KOPT-K1 (cell line): ENCODE measurements at regions not wholly inside any gene's neighbourhood (a gene's known extent, or its start where the extent isn't known, plus 50 kb on each side); places are given as distances from the start of the nearest gene placed in this dataset.
"Not testable (repeated sequence)": the region's sequence is repeated elsewhere in the genome, so short reads cannot be mapped to it uniquely, and the experiment has no call there.

Source experiments
- H3K27ac ChIP-seq: fragments of 200-600 bp; sonication (generic); 2 replicates; pipeline ENCODE4 v1.5.1; 2016; ENCODE audit warnings: antibody characterized with exemption, mild to moderate bottlenecking, low read depth, low read length; ENCODE audit not compliant: poor library complexity, severe bottlenecking
- H3K36me3 ChIP-seq: fragments of 200-600 bp; sonication (generic); 2 replicates; pipeline ENCODE4 v1.5.1; 2017; ENCODE audit warnings: antibody characterized with exemption, mild to moderate bottlenecking, low read length, moderate library complexity; ENCODE audit not compliant: insufficient read depth
- H3K9me3 ChIP-seq: fragments of 200-600 bp; sonication (generic); 2 replicates; pipeline ENCODE4 v1.5.1; 2017; ENCODE audit warnings: antibody characterized with exemption, low read length, mild to moderate bottlenecking; ENCODE audit not compliant: insufficient read depth, poor library complexity, severe bottlenecking

DNA sequence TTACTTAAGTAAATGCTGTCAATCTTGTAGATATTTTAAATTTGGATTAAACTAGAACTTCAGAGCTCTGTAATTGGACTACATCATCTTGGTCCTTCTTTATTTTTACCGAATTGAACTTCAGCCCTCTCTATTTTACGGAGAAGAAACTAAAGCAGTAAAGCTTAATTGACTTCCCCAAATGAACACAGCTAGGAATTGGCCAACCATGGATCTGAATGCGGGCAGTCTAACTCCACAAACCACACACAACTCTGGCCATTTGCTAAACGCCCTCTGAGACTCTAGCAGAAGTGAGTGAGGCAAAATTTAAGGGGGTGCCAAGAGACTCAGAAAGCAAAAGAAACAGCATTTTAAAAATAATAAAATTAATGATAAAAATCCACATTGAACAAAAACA lies 86.3 kb upstream of the KCTD1 start:
- Histone ChIP-seq H3K36me3 (no peaks in the 10 kb centered on the region), H3K9me3 (no peaks in the 10 kb centered on the region), H3K27ac (no peak overlapping the region)

GRCh38 chr18:26631135-26631534 lies 82.8 kb upstream of the KCTD1 start:
- Histone ChIP-seq H3K27ac (no peak overlapping the region), H3K9me3 (peaks cover 8% of the 10 kb centered on the region), H3K36me3 (no peaks in the 10 kb centered on the region)

- Histone ChIP-seq H3K36me3 (no peaks in the 10 kb centered on the region; the same call in 1 of the 2 replicates), H3K9me3 (peaks cover 13% of the 10 kb centered on the region), H3K27ac (no peak overlapping the region)
Measured at GRCh38 chr18:26630596-26630995, 82.2 kb upstream of the KCTD1 start.

GRCh38 chr18:26628017-26628416 lies 79.7 kb upstream of the KCTD1 start:
- Histone ChIP-seq H3K9me3 (peaks cover 39% of the 10 kb centered on the region), H3K27ac (no peak overlapping the region), H3K36me3 (peaks cover 10% of the 10 kb centered on the region; the same call in 1 of the 2 replicates)

- Histone ChIP-seq H3K9me3 (peaks cover 39% of the 10 kb centered on the region), H3K36me3 (peaks cover 10% of the 10 kb centered on the region; the same call in 1 of the 2 replicates), H3K27ac (no peak overlapping the region)
Measured at GRCh38 chr18:26624443-26624842, 76.1 kb upstream of the KCTD1 start.

GRCh38 chr18:26623314-26623713 lies 75.0 kb upstream of the KCTD1 start:
- H3K9me3 ChIP-seq, result peaks cover 39% of the 10 kb centered on the region
- not testable (repeated sequence) for H3K27ac ChIP-seq, H3K36me3 ChIP-seq

GRCh38 chr18:26621161-26622026 lies 73.0 kb upstream of the KCTD1 start:
- peaks cover 10% of the 10 kb centered on the region; the same call in 1 of the 2 replicates for H3K36me3 ChIP-seq
- H3K9me3 ChIP-seq, result peaks cover 34% of the 10 kb centered on the region
- no peak overlapping the region for H3K27ac ChIP-seq

DNA sequence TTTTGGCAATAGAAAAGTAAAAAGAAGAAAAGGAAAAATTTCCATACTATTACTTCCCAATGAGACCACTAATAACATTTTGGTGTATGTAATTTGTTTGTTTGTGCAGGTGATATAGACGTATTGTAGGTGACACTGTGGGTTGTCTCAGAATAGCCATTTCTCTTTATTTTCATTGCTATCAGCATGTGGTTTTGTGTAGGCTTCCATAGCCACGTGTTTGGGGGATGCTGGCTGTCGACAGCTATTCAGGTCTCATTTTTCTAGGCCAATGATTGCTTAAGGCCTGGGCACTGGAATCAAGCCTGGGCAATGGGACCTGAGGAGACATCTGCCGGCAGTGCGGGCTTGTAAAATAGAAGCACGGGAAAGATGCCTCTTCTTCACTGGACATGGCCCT lies 71.0 kb upstream of the KCTD1 start:
- peaks cover 13% of the 10 kb centered on the region for H3K9me3 ChIP-seq
- no peak overlapping the region for H3K27ac ChIP-seq
- H3K36me3 ChIP-seq, result peaks cover 2% of the 10 kb centered on the region; the same call in 1 of the 2 replicates

DNA sequence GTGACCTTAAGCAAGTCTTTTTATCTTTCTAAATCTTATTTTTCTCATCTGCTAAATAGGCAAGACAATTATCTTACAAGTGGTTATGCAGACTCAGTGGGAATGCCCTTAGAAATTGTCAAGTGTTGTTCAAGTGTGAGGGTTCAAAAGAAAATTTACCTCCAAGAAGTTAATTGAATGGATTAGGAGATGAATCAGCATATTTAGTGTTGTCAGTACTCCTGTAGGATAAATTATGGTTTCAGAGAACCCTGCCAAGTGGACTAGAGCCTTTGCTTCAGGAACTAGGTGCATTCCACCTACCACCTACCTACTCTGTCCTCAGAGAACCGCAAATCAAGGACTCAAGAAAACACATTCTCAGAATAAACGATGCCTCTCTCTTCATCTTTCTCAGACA lies 69.8 kb upstream of the KCTD1 start:
- Histone ChIP-seq H3K9me3 (peaks cover 1% of the 10 kb centered on the region), H3K27ac (no peak overlapping the region)

GRCh38 chr18:26617151-26617554 lies 68.8 kb upstream of the KCTD1 start:
- H3K27ac ChIP-seq, result no peak overlapping the region
- H3K36me3 ChIP-seq, result no peaks in the 10 kb centered on the region
- no peaks in the 10 kb centered on the region for H3K9me3 ChIP-seq

More for the DNA sequence above, 69.8 kb upstream of the KCTD1 start:
- H3K36me3 ChIP-seq, result no peaks in the 10 kb centered on the region

- Histone ChIP-seq H3K27ac (no peak overlapping the region), H3K36me3 (no peaks in the 10 kb centered on the region), H3K9me3 (no peaks in the 10 kb centered on the region)
Measured at GRCh38 chr18:26614374-26614773, 66.0 kb upstream of the KCTD1 start.
